ENCODE measurements at regions not wholly inside any gene's neighbourhood (a gene's known extent, or its start where the extent isn't known, plus 50 kb on each side); places are given as distances from the start of the nearest gene placed in this dataset.

DNA sequence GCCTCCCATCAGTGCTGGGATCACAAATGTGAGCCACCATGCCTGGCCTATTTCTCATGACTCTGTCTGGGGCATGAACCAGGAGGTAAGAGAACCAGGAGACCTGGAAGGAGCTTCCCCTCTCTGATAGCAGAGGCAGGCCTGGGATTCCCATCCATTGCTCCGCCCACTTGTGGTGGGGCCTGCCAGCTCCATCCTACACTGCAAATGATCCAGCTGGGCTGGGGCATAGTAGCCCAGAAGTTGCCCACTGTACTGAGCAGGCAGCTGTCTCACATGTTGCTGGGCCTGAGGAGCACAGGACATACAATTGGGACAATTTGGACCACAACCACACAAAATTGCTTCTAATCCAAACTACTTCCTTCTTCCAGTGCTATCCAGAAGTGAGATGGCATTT, 91.0 kb downstream of the MARCHF4 start:
- Mint-ChIP-seq H3K9me3 (no peaks in the 10 kb centered on the region), H3K27me3 (ENCODE audit: low read depth) (no peaks in the 10 kb centered on the region), H3K4me3 (no peak overlapping the region), H3K36me3 (ENCODE audit: low read depth) (no peaks in the 10 kb centered on the region), H3K27ac (no peak overlapping the region), H3K4me1 (peaks cover 34% of the 10 kb centered on the region)
- no peak for TF ChIP-seq CTCF (IDR thresholded peaks at IDR 0.05; ENCODE audit: unreplicated experiment in 3 of 3)

DNA sequence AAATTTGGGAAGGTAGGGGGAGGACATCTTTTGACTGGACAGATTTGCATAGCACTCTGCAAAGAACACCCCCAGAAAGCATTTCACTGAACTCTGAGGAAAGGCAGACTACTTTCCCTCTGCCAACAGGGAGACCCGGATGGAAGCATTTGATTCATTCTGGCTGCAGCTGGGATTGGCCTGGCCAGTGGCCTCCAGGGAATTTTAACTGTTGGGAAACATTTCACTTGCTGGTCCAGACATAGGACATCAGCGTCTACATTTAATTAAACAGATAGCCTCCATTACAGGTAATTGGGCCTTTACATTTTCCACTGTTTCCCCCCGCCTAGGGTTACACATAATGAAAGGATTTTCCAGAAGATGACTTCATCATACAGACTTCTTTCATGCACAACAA, 92.8 kb downstream of the MARCHF4 start:
- Mint-ChIP-seq H3K9me3 (no peaks in the 10 kb centered on the region), H3K27ac (peak overlapping the region in 1 of 3 experiments; percentile 4), H3K27me3 (ENCODE audit: low read depth) (peaks cover 7% of the 10 kb centered on the region), H3K4me1 (peaks cover 28% of the 10 kb centered on the region), H3K36me3 (ENCODE audit: low read depth) (no peaks in the 10 kb centered on the region), H3K4me3 (no peak overlapping the region)
- TF ChIP-seq CTCF (IDR thresholded peaks at IDR 0.05; ENCODE audit: unreplicated experiment in 3 of 3): no peak

DNA sequence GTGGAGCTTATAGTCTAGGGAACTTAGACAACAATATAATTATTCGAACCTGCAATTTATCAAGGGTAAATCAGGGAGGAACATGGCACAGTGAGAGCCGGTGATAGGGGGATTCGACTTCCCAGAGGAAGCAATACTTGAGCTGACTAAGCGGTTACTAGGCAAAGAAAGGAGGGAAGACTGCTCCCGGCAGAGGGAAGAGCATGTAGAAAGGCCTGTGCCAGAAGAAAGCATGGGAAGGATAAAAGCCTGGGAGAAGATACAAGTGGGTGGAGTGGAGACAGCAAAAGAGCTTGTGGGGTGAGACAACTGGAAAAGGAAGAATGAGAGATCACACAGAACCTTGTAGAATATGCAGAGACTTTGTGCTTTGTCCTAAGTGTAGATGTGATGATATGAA, 93.3 kb downstream of the MARCHF4 start:
- Mint-ChIP-seq H3K9me3 (no peaks in the 10 kb centered on the region), H3K36me3 (ENCODE audit: low read depth) (no peaks in the 10 kb centered on the region), H3K27ac (peak overlapping the region in 1 of 3 experiments; percentile 4), H3K4me1 (peaks cover 28% of the 10 kb centered on the region), H3K4me3 (no peak overlapping the region), H3K27me3 (ENCODE audit: low read depth) (peaks cover 11% of the 10 kb centered on the region)
- no peak for TF ChIP-seq CTCF (IDR thresholded peaks at IDR 0.05; ENCODE audit: unreplicated experiment in 3 of 3)

DNA sequence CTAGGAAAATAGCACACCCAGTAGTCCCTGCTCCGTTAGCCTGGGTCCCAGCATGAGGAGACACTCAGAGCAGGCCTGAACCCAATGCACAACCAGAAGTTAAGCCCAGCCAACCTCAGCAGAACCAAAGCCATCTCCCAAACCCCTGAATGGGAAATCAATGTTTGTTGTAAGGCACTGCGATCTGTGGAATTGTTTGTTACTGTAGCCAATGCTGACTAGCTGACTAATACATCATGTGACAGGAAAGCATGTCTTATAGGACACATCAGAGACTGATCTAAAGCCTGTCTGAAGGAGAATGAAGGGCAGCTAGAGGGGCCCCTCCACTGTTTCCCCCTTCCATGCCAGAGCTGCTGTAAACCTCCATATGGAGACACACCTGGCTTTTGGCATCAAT, 96.4 kb downstream of the MARCHF4 start:
- no peak for TF ChIP-seq CTCF (IDR thresholded peaks at IDR 0.05; ENCODE audit: unreplicated experiment in 3 of 3)

GRCh38 chr2:216274194-216274840, 98.0 kb downstream of the MARCHF4 start:
- Mint-ChIP-seq H3K4me1 (peaks cover 6% of the 10 kb centered on the region), H3K27me3 (ENCODE audit: low read depth) (peaks cover 19% of the 10 kb centered on the region), H3K27ac (no peak overlapping the region), H3K9me3 (no peaks in the 10 kb centered on the region), H3K36me3 (ENCODE audit: low read depth) (no peaks in the 10 kb centered on the region), H3K4me3 (no peak overlapping the region)
- no peak for TF ChIP-seq CTCF (IDR thresholded peaks at IDR 0.05; ENCODE audit: unreplicated experiment in 3 of 3)

More for the DNA sequence above, 96.4 kb downstream of the MARCHF4 start:
- H3K9me3 Mint-ChIP-seq: no peaks in the 10 kb centered on the region
- peaks cover 19% of the 10 kb centered on the region for H3K27me3 Mint-ChIP-seq (ENCODE audit: low read depth)
- H3K36me3 Mint-ChIP-seq (ENCODE audit: low read depth): no peaks in the 10 kb centered on the region
- no peak overlapping the region for H3K27ac Mint-ChIP-seq
- peaks cover 7% of the 10 kb centered on the region for H3K4me1 Mint-ChIP-seq
- H3K4me3 Mint-ChIP-seq: no peak overlapping the region

- no peaks in the 10 kb centered on the region for H3K9me3 Mint-ChIP-seq
- no peaks in the 10 kb centered on the region for H3K36me3 Mint-ChIP-seq (ENCODE audit: low read depth)
- no peaks in the 10 kb centered on the region for H3K4me1 Mint-ChIP-seq
- no peak for TF ChIP-seq CTCF (IDR thresholded peaks at IDR 0.05; ENCODE audit: unreplicated experiment in 3 of 3)
- no peak overlapping the region for H3K4me3 Mint-ChIP-seq
- H3K27ac Mint-ChIP-seq: no peak overlapping the region
- peaks cover 24% of the 10 kb centered on the region for H3K27me3 Mint-ChIP-seq (ENCODE audit: low read depth)
These were observed 111.2 kb downstream of the MARCHF4 start for GRCh38 chr2:216261042-216261537.

All from nephron (organoid).